HG03135 (cell line): ENCODE measurements at regions not wholly inside any gene's neighbourhood (a gene's known extent, or its start where the extent isn't known, plus 50 kb on each side); places are given as distances from the start of the nearest gene placed in this dataset.

Source experiments
- ATAC-seq: cut with Tn5 transposase; IDR thresholded peaks from one replicate; pipeline ENCODE4 v1.9.1; 2021; ENCODE audit warnings: mild to moderate bottlenecking, moderate library complexity; ENCODE audit not compliant: unreplicated experiment

- ATAC-seq = no peak
Measured at GRCh38 chr14:86882818-86883217, 1110.2 kb downstream of the GALC start.

- ATAC-seq = no peak
Measured at GRCh38 chr14:86865934-86866333, 1127.0 kb downstream of the GALC start.

- ATAC-seq = no peak
Measured at GRCh38 chr14:86858591-86858990, 1134.4 kb downstream of the GALC start.

- no peak for ATAC-seq
Measured at GRCh38 chr14:86858031-86858430, 1135.0 kb downstream of the GALC start.

- ATAC-seq = no peak
Measured at GRCh38 chr14:86852530-86852929, 1140.5 kb downstream of the GALC start.

- ATAC-seq = no peak
Measured at GRCh38 chr14:86847140-86847539, 1145.8 kb downstream of the GALC start.

GRCh38 chr14:86838363-86838762, 1154.6 kb downstream of the GALC start:
- no peak for ATAC-seq

GRCh38 chr14:86826661-86827060, 1166.3 kb downstream of the GALC start:
- ATAC-seq = no peak

- ATAC-seq = no peak
Measured at GRCh38 chr14:86824167-86824566, 1168.8 kb downstream of the GALC start.

- no peak for ATAC-seq
Measured at GRCh38 chr14:86823581-86823980, 1169.4 kb downstream of the GALC start.

- ATAC-seq = no peak
Measured at GRCh38 chr14:86815341-86815740, 1177.6 kb downstream of the GALC start.

GRCh38 chr14:86802726-86803125, 1190.3 kb downstream of the GALC start:
- ATAC-seq = no peak

GRCh38 chr14:86799244-86799647, 1193.7 kb downstream of the GALC start:
- ATAC-seq = no peak

GRCh38 chr14:86798330-86798729, 1194.7 kb downstream of the GALC start:
- ATAC-seq = no peak

GRCh38 chr14:86797075-86797351, 1196.0 kb downstream of the GALC start:
- ATAC-seq = no peak

GRCh38 chr14:86796221-86797074, 1196.5 kb downstream of the GALC start:
- ATAC-seq = no peak

GRCh38 chr14:86794689-86795088, 1198.3 kb downstream of the GALC start:
- no peak for ATAC-seq

- ATAC-seq = no peak
Measured at GRCh38 chr14:86790408-86791364, 1202.3 kb downstream of the GALC start.

GRCh38 chr14:86788224-86788623, 1204.8 kb downstream of the GALC start:
- ATAC-seq = no peak

GRCh38 chr14:86787717-86788116, 1205.3 kb downstream of the GALC start:
- ATAC-seq = no peak

- ATAC-seq = no peak
Measured at GRCh38 chr14:86782092-86782580, 1210.8 kb downstream of the GALC start.
